Prostate gland (tissue), 2 donors: ENCODE measurements at regions not wholly inside any gene's neighbourhood (a gene's known extent, or its start where the extent isn't known, plus 50 kb on each side); places are given as distances from the start of the nearest gene placed in this dataset.
"Not testable (repeated sequence)": the region's sequence is repeated elsewhere in the genome, so short reads cannot be mapped to it uniquely, and the experiment has no call there.

ENCODE experiments used
- DNase-seq: peaks from one replicate; pipeline ENCODE4 v3.0.0-alpha.2; 2019; ENCODE audit warnings: low spot score
- H3K27ac ChIP-seq, 2 donors: fragments of 200-600 bp; sonication (generic); 2 replicates each; pipeline ENCODE4 v1.5.1; 2017 to 2019
- H3K27me3 ChIP-seq: fragments of 200-600 bp; sonication (generic); replicated peaks from 2 replicates; pipeline ENCODE4 v1.5.1; 2019; ENCODE audit not compliant: insufficient read depth
- H3K36me3 ChIP-seq, 2 donors: fragments of 200-600 bp; sonication (generic); 1 replicate in 1 of 2; 2 replicates in 1 of 2; pipeline versions ENCODE4 v1.5.1 to v1.8.1; 2017 to 2019
- H3K4me1 ChIP-seq: fragments of 200-600 bp; sonication (generic); replicated peaks from 2 replicates; pipeline ENCODE4 v1.5.1; 2019
- H3K4me3 ChIP-seq, 2 donors: fragments of 200-600 bp; sonication (generic); 2 replicates each; pipeline ENCODE4 v1.5.1; 2017 to 2019
- H3K9me3 ChIP-seq: fragments of 200-600 bp; sonication (generic); 2 replicates; pipeline ENCODE4 v1.5.1; 2017
- POLR2A ChIP-seq: fragments of 450-650 bp; IDR thresholded peaks from one replicate; pipeline ENCODE4 v1.6.1; 2016; ENCODE audit warnings: antibody characterized with exemption, mild to moderate bottlenecking
- POLR2AphosphoS5 ChIP-seq: sonication (generic); formaldehyde crosslinking; IDR thresholded peaks from one replicate; pipeline ENCODE4 v1.6.1; 2017; ENCODE audit warnings: antibody characterized with exemption
- WGBS: methylation state at CpG from one replicate; pipeline ENCODE4 v1.1.5; 2018; 5-methylcytosine and 5-hydroxymethylcytosine counted together
- intact Hi-C: fragments of 100-400 bp; cut with DNase I; formaldehyde crosslinking; loops from one replicate; pipeline ENCODE4 v1.14.2; 2022
- TF ChIP-seq, protein P1 (sequence below), 4 experiments: fragments of 200-600 bp in 2 of 4; fragments of 450-650 bp in 2 of 4; sonication (generic) in 2 of 4; IDR thresholded peaks; 1 replicate in 3 of 4; 2 replicates in 1 of 4; pipeline ENCODE4 v1.5.1; 2016 to 2019; ENCODE audit warnings: antibody characterized with exemption in 4 of 4, mild to moderate bottlenecking in 2 of 4, moderate library complexity in 2 of 4

GRCh38 chr2:7752291-7752690 is 835.1 kb downstream of the RNF144A start:
- DNase-seq = no peak
- H3K4me1 ChIP-seq = no peaks in the 10 kb centered on the region
- no peaks in the 10 kb centered on the region for H3K27me3 ChIP-seq
- H3K36me3 ChIP-seq = no peaks in the 10 kb centered on the region
- H3K9me3 ChIP-seq = no peaks in the 10 kb centered on the region
- 89% methylated on average over 1 of the region's 1 CpG for WGBS
- intact Hi-C loops = no loop called here
- no peak overlapping the region for H3K4me3 ChIP-seq
- no peak overlapping the region for H3K27ac ChIP-seq
- TF ChIP-seq, protein P1, sequence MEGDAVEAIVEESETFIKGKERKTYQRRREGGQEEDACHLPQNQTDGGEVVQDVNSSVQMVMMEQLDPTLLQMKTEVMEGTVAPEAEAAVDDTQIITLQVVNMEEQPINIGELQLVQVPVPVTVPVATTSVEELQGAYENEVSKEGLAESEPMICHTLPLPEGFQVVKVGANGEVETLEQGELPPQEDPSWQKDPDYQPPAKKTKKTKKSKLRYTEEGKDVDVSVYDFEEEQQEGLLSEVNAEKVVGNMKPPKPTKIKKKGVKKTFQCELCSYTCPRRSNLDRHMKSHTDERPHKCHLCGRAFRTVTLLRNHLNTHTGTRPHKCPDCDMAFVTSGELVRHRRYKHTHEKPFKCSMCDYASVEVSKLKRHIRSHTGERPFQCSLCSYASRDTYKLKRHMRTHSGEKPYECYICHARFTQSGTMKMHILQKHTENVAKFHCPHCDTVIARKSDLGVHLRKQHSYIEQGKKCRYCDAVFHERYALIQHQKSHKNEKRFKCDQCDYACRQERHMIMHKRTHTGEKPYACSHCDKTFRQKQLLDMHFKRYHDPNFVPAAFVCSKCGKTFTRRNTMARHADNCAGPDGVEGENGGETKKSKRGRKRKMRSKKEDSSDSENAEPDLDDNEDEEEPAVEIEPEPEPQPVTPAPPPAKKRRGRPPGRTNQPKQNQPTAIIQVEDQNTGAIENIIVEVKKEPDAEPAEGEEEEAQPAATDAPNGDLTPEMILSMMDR (IDR thresholded peaks at IDR 0.05) = no peak
- no peak for TF ChIP-seq POLR2AphosphoS5
- no peak for TF ChIP-seq POLR2A

DNA sequence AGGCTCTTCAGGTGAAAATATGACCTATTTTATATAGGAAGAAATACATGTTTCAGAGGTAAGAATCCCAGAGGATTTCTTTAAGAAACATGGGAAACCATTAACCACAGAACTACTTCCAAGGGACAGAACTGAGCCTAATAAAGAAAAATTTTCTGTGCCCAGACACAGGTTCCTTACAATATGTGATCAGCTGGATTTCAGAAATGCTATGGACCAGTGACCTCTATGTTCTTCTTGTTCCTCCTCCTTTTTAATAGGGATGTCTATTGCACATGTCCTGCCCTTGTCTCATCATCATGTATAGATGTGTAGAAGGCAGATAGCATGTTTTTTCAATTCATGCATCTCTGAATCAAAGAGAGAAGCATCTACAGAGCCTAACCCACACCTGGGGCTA is 836.6 kb downstream of the RNF144A start:
- Histone ChIP-seq H3K4me3 (no peak overlapping the region), H3K27ac (no peak overlapping the region), H3K4me1 (no peaks in the 10 kb centered on the region), H3K9me3 (no peaks in the 10 kb centered on the region), H3K36me3 (no peaks in the 10 kb centered on the region), H3K27me3 (no peaks in the 10 kb centered on the region)
- TF ChIP-seq POLR2A (no peak), POLR2AphosphoS5 (no peak)
- TF ChIP-seq, protein P1 (IDR thresholded peaks at IDR 0.05) = no peak
- DNase-seq = no peak
- intact Hi-C loops = no loop called here

DNA sequence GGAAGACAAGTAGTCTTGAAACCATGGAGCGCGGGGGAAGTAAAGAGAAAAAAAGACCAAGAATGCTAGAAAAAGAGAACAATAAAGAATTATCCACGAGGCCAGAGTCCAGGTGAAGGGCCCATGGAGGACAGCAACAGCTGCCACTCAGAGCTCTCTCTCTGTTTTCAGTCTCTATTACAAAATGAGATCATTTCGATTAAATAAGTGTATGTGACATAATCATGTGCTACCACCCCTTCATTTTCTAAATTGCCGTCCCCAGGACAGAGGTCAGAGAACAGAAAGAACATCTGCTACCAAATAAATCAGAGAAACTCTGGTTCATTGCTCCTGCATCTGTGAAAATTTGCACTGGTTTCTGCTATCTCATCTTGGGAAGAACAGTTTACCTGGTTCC is 838.7 kb downstream of the RNF144A start:
- Histone ChIP-seq H3K36me3 (no peaks in the 10 kb centered on the region), H3K27ac (no peak overlapping the region), H3K27me3 (no peaks in the 10 kb centered on the region), H3K4me3 (no peak overlapping the region), H3K4me1 (no peaks in the 10 kb centered on the region), H3K9me3 (no peaks in the 10 kb centered on the region)
- TF ChIP-seq POLR2AphosphoS5 = no peak
- TF ChIP-seq, protein P1 (IDR thresholded peaks at IDR 0.05) = no peak
- no peak for TF ChIP-seq POLR2A
- 87% methylated on average over 5 of the region's 5 CpGs for WGBS
- no peak for DNase-seq
- intact Hi-C loops = no loop called here

DNA sequence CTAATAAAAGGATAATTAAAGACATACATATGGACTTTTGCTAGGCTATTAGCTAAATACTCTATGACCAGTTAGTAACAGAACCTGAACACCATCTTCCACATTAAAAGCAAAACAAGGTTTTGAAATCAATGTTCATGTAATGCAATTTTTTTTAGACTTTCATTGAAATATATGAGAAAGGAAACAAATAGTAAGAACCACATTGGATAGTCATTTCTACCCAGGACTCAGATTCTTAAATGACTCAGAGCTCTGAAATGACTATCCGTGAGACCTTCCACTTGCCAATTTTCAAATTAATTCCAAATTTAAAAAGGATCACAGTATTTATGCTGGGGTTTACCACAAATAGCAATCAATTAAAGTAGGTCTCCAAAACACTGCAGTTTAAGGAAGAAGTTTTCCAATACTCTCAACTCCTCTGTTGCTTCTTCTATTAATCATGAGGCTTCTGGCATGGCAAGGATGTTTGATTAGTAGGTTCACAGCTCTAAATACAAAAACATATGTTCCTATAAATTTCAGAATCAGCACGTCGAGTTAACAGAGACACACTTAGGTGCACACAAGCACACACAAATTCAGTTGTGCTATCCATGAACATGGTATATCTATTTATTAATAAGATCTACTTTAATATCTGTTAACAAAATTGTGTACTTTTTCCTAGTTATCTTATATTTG is 841.0 kb downstream of the RNF144A start:
- no peaks in the 10 kb centered on the region for H3K36me3 ChIP-seq
- intact Hi-C loops = no loop called here
- H3K27ac ChIP-seq = no peak overlapping the region
- no peaks in the 10 kb centered on the region for H3K4me1 ChIP-seq
- no peaks in the 10 kb centered on the region for H3K9me3 ChIP-seq
- H3K27me3 ChIP-seq = no peaks in the 10 kb centered on the region
- no peak for DNase-seq
- TF ChIP-seq, protein P1 (IDR thresholded peaks at IDR 0.05) = no peak
- TF ChIP-seq POLR2AphosphoS5 (no peak), POLR2A (no peak)
- WGBS = 97% methylated on average over 3 of the region's 3 CpGs
- H3K4me3 ChIP-seq = no peak overlapping the region

DNA sequence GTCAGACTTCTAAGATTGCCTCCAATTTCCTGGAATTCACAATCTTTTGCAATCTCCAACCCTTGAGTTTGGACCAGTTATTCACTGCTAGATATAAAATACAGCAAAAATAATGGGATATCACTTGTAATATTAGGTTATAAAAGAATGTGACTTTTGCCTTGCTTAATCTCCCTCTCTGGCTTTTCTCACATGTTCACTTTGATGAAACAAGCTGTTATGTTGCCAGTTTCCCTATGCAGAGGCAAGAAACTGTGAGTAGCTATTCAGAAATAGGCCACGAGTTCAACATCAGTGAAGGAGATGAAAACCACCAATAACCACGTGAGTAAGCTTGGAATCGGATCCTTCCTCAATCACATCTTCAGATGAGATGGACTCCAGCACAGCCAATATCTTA is 842.7 kb downstream of the RNF144A start:
- intact Hi-C loops = no loop called here
- TF ChIP-seq, protein P1 (IDR thresholded peaks at IDR 0.05) = no peak
- TF ChIP-seq POLR2AphosphoS5 (no peak), POLR2A (no peak)
- H3K27me3 ChIP-seq = no peaks in the 10 kb centered on the region
- H3K4me1 ChIP-seq = no peaks in the 10 kb centered on the region
- no peak for DNase-seq
- no peaks in the 10 kb centered on the region for H3K9me3 ChIP-seq
- H3K36me3 ChIP-seq = no peaks in the 10 kb centered on the region
- no peak overlapping the region for H3K4me3 ChIP-seq
- H3K27ac ChIP-seq = no peak overlapping the region
- WGBS = 96% methylated on average over 3 of the region's 3 CpGs

DNA sequence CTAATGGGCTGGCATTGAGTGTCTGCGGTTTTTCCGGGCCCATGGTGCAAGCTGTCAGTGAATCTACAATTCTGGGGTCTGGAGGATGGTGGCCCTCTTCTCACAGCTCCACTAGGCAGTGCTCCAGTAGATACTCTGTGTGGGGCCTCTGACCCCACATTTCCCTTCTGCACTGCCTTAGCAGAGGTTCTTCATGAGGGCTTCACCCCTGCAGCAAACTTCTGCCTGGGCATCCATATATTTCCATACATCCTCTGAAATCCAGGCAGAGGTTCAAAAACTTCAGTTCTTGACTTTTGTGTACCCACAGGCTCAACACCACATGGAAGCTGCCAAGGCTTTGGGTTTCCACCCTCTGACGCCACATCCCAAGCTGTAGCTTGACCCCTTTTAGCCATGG is 846.2 kb downstream of the RNF144A start:
- not testable (repeated sequence) for DNase-seq, H3K4me3 ChIP-seq

More for the DNA sequence above, 846.2 kb downstream of the RNF144A start:
- intact Hi-C loops, H3K27me3 ChIP-seq, H3K27ac ChIP-seq, H3K9me3 ChIP-seq, H3K36me3 ChIP-seq, H3K4me1 ChIP-seq: not testable (repeated sequence)
- WGBS = 97% methylated on average over 3 of the region's 3 CpGs
